ENCODE measurements at regions not wholly inside any gene's neighbourhood (a gene's known extent, or its start where the extent isn't known, plus 50 kb on each side); places are given as distances from the start of the nearest gene placed in this dataset.

DNA sequence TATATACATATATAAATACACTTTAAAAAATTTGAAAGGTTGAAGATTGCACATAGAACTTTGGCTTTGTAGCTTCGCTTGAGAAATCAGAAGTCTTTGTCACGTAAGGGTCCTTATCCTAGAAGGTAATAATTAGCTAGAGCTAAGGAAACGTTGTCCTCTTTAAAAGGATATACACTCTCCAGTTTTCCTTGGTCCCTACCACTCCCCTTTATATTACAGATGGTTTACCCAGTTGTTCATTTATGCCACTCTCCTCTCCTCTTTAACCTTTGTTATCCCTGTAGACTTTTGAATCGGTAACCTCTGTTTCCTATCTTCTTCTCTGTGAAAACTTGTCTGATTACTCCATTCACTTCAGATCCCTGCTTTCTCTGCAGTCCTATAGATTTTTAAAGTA is 1101.0 kb upstream of the SEMA6A start:
- no peak for TF ChIP-seq POLR2A (IDR thresholded peaks at IDR 0.05)
- TF ChIP-seq, protein P1, sequence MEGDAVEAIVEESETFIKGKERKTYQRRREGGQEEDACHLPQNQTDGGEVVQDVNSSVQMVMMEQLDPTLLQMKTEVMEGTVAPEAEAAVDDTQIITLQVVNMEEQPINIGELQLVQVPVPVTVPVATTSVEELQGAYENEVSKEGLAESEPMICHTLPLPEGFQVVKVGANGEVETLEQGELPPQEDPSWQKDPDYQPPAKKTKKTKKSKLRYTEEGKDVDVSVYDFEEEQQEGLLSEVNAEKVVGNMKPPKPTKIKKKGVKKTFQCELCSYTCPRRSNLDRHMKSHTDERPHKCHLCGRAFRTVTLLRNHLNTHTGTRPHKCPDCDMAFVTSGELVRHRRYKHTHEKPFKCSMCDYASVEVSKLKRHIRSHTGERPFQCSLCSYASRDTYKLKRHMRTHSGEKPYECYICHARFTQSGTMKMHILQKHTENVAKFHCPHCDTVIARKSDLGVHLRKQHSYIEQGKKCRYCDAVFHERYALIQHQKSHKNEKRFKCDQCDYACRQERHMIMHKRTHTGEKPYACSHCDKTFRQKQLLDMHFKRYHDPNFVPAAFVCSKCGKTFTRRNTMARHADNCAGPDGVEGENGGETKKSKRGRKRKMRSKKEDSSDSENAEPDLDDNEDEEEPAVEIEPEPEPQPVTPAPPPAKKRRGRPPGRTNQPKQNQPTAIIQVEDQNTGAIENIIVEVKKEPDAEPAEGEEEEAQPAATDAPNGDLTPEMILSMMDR (IDR thresholded peaks at IDR 0.05), result no peak
